Ramos (cell line): ENCODE measurements at regions not wholly inside any gene's neighbourhood (a gene's known extent, or its start where the extent isn't known, plus 50 kb on each side); places are given as distances from the start of the nearest gene placed in this dataset.

Source experiments
- in situ Hi-C: fragments of 300-500 bp; cut with MboI; formaldehyde crosslinking; loops from one replicate; pipeline ENCODE4 v1.14.3; 2022; ENCODE audit warnings: low sequenced_read_pairs; ENCODE audit not compliant: unreplicated experiment

DNA sequence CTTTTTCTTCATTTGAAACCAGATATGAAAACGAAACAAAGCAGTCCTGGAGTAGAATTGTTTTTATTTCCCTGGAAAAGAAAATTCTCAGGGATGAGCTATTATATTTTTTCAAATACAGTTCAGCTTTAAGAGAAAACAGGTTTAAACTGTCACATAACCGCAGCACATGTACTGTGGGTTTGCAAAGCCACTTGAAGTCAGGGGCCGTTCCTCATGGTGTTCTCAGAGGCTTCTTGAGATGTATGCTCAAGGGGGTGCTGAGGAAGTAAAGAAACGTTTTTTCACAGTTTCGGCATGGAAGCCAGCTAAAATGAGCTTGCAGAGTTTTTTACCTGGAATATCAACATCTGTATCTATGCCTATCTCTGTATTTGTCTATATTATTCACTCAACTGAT is 225.3 kb downstream of the MC4R start:
- in situ Hi-C loops, result no loop called here

DNA sequence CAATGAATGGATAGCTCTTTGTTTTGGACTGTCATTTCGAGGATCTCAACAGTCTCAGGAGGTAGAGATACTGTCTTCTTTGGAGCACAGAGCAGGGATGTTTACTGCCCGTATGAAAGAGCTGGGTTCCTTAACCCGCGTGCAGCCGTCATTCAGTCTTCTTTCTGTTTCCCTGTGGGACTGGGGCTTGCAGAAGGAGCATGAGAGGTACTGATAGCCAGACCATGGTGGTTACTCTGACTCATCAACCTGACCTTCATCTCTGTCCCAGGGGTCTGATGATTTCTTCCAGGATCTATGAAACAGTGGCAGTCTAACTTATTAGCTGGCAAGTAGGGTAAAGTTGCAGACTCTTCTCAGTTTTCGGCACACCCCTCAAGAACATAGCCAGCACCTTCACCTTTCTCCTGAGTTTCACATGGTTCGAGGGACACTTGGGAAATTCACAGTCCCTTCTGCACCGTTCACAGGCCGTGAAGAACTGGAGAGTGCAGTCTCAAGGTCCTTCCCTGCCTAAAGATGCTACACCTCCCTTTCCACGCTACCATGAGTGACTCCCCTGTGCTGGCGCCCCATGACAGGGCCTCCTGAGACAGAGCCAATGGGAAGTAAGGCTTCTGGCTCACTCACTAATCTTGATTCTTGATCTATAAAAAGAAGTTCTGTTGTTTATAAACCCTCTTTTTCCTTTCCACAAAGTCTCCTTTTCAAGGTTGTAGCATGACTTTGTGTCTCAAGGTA is 226.2 kb downstream of the MC4R start:
- in situ Hi-C loops, result no loop called here

DNA sequence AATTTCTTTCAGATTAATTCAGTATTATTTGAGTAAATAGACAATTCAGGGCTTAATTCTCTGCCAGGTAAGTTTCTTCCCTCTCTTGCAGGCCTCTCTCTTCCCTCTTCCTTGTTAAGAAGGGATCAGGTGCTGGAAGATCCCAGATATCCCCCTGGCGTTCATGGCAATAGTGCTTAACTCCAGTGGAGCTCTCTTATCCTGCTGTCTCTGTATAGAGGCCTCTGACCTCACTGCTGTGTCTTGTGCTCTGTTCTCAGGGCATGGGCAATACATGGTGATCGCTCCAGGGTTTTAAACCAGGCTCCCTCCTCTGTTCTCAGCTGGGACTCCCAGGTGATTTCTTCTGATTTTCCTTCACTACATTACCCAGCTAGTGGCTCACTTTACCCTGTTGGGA is 226.8 kb downstream of the MC4R start:
- in situ Hi-C loops, result no loop called here

DNA sequence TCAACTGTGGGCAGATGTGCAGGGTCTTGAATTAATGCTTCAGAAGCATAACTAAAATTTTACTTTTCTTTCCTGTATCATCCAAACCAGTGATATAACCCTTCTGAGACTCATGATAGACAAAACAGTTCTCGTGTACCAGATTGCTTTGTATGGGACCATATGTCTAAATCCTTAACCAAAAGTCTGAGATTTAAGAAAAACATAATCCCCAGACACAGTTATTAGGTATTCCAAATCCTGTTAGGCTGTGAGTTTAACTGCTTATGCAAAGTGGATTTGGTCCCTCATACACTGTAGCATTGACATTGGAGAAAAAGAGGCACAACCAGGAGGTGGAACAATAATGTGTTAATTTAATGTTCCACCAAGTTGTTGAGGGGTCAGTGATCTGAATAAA is 235.0 kb downstream of the PMAIP1 start:
- in situ Hi-C loops, result no loop called here

DNA sequence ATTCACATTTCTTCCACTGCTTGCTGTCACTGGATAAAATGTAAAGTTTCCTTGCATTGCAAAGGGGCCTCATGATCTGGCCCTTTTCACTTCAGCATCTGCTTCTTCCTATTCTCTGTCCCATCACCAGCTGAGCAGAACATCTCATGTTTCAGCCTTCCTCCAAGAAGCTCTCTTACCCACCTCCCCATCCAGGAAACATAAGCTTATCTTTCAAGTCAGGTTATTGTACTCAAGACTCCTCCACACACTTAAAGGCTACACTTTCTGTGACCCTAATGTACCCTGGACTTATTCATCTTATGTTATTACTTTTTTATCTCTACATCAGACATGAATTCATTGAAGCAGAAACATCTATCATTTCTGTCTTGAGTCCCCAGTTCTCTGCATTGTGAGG is 230.5 kb downstream of the PMAIP1 start:
- in situ Hi-C loops, result no loop called here

DNA sequence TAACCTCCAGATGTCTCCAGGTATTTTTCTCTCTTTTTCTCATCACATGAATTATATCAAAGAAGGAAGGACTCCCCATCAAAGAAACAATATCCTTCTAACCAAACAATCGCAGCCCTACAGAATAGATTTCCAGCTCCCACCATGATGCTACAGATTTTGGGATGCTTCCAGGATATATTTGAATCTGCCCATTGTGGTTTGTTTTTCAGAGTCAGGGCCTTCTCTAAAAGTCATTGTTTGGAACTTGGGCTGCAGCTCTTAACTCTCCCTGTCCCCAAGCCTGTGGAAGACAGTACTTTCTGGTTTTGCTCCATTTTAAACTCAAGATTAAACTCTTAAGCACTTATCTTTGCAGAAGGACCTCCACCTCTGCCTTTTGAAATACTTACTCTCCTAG is 223.2 kb downstream of the PMAIP1 start:
- in situ Hi-C loops, result no loop called here

DNA sequence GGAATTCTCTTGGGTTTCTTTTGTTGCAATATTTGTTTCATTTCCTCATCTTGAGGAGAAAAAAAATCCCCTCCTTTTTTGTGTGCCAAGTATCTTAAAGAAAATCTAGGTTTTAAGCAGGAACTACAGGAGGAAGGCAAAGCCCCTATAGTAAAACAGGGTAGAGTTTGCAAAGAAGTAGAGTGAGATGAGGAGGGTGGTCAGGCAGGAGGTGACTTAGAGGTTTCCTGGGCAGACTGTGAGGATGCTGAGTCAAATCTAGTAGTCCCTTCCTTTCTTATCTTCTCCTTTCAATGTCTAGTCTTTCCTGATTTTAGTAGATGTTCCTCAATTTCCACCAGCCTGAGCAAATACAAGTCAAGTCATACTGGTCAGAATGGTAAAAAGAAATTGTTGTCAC is 222.5 kb downstream of the PMAIP1 start:
- in situ Hi-C loops, result no loop called here

DNA sequence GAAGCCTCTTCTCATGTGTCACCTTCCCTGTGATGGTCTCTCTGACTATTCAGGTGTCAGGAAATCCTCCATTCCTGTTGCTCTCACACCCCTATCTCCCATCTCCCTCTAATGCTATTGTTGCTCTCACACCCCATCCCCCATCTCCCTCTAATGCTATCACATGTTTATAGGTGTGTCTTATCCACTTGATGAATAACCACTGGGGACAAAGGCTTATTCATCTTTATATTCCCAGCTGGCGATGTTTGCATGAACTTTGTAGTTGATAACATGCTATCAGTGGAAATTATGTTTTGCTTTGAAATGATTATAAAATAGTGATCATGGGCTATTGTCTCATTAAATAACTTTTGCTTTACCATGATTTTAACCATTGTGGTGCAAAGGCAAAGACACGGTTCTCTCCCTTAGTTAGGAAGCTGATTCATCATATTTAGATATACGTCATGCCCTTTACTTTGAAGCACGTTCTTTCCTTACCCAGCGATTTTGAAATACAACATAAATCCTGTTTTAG is 220.5 kb downstream of the PMAIP1 start:
- in situ Hi-C loops, result no loop called here

DNA sequence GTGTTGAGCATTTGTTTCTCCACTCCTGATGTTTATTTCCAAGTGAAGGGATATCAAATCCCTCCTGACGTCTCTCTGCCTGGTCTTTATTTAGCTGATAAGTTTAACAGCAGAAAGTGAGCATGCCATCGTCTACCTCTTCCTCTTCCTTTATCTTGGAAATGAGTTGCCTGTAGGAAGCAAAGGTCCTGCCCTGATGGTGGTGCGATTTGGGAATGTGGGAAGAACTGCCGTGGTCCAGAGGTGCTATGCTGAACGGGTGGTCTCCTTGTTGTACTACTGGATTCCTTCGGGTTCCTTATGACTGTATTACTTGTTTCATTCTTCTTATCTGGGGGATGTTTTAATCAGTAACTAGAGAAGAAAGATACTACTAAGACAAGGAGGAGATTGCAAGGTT is 217.5 kb downstream of the PMAIP1 start:
- in situ Hi-C loops, result no loop called here

DNA sequence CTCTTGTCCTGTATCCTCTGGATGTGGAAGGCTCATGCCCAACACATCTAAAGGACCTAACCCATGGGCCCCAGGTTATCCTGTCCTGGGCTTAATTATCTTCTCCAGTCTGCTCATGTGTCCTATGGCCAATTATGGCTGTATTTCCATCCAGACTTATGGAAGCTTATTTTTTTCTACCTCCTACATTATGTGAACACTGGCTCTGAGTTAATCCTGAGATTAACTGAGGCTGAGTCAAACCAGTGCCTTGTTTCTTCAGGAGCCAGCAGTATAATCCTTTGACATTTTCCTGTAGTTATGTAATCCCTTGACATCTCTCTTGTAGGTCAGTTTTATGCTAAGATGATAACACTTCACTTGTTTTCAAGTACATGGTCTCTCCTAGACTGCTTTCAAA is 213.6 kb downstream of the PMAIP1 start:
- in situ Hi-C loops, result no loop called here

DNA sequence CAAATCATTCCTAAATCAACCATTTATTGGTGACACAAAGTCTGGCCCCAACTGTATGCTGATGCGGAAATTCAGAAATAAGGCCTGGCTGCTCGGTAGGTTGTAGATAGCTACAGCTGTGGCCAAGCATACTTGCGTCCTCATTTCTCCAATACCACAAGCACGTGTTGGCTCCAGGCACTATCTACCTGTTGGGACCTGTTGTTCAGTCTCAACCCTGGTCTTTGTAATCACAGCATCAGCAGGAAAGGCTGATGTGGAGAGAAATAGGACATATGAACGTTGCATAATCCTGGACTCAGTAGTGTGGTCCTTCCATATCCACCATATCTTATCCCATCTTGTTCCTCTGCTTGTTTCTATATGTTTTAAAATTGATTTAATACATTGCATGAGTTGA is 212.6 kb downstream of the PMAIP1 start:
- in situ Hi-C loops, result no loop called here

DNA sequence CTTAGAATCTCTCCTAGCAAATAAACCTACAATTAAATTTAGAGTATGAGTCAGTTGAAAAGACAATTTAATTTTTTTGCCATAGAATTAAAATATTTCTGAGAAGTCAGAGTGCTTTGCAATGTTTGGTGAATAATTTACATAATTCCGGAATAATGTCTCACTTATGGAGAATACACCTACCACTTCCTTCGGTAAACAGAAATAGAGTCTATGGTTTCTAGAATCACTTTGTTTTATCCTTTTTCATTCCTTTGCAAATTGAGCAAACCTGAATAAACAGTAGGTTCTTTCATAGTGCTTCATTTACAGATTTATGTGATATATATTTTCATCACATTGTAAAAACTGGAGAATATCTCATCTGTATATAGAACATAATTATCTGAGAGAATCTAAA is 211.7 kb downstream of the PMAIP1 start:
- in situ Hi-C loops, result no loop called here

DNA sequence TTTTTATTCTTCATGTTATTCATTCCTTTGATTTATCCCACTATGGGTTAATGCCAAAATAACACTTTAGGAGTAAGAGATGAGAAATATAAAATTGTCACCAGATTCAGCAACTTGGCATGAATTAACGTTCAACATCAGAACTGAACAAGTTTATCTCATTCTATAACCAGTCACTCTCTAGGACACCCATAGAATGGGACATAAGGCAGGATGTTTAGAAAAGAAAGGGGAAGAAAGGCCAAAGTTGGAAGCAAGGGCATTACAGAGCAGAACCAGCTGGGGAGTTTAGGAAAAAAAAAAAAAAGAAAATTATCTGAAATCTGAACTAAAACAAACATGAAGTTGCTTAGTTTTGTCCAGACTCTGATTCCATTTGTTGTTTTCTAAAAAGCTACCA is 211.0 kb downstream of the PMAIP1 start:
- in situ Hi-C loops, result no loop called here

DNA sequence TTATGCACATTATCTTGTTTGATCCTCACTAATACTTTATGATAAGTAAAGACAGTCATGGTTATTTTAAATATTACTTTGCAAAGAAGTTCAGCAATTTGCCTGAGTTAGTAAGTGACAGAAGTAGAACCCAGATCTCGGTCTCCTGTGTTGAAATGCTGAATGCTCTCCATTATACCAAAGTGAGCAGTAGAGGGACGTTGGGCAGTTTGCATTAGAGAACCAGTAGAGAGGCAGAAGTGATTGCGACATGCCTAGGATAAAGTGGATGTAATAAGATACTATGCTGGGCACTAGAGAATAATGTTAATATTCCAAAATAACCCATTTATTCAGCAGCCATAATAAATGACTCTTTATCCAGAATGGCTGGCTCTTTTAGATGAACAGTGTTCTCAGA is 201.0 kb downstream of the PMAIP1 start:
- in situ Hi-C loops, result no loop called here

DNA sequence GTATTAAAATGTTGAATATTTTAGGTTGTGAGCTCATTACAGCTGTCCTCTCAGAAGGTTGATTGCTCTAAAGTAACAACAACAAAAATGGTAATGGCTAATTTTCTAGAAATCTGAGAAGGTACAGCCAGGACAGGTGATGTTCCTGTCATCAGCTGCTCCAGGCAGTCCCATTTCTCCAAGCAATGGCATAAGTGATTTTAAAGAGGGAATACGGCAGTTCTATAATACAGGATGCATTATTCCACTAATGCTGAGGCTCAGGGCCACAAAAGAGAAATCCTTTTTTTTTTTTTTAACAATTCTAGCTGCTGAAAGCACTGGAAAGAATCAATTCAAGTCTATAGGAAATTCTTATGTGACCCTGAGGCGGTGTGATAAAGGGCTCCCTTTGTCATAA is 199.9 kb downstream of the PMAIP1 start:
- in situ Hi-C loops, result no loop called here

DNA sequence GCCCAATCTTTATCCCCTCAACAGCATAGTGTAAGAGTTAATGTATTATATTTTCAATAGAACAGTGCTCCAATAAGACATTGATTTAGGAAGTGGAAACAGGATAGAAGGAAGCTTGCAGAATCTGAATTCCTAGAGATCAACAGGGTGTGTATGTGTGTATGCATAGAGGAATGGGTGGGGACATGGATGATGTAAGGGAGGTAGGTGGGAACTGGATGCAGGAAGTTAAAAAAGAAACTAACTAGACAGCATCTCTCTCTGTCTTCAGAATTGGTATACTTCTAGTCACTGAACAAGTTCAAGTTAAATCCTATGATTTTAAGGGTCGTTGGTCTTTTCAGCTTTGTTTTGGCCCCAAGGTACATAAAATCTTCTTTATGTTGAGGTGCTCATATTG is 196.6 kb downstream of the PMAIP1 start:
- in situ Hi-C loops, result no loop called here

DNA sequence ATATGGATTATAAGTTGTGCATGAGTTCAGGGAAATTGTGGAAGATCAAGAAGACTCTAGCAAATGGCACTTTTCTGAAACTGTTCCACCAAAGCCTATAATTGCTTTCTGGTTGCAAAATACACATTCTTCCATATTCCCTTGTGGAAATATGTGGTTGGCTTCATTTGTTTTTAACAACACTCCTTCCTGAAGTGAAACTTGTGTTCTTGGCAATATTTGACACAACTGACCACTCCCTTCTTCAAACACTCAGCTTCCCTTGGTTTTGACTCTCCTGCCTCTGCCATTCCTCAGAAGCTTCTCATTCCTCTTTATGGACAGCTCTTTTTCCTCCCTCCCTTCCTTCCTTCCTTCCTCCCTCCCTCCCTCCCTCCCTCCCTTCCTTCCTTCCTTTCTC is 192.3 kb downstream of the PMAIP1 start:
- in situ Hi-C loops, result no loop called here

DNA sequence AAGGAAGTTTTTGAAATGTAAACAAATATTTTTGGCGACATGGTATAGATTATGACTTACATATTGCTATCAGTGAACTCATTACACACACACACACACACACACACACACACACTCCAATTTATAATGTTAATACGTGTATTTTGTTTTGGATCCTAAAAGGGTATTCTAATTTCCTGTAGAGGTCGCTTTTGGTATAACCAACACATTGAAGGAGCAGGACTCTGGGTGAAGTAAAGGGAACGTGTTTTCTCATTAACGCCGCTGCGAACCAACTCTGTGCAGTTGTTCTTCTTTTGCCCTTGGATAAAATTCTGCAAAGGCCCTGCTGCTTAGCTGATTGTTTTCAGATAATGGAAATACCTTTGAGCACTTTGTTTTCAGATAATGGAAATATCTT is 190.4 kb downstream of the PMAIP1 start:
- in situ Hi-C loops, result no loop called here

DNA sequence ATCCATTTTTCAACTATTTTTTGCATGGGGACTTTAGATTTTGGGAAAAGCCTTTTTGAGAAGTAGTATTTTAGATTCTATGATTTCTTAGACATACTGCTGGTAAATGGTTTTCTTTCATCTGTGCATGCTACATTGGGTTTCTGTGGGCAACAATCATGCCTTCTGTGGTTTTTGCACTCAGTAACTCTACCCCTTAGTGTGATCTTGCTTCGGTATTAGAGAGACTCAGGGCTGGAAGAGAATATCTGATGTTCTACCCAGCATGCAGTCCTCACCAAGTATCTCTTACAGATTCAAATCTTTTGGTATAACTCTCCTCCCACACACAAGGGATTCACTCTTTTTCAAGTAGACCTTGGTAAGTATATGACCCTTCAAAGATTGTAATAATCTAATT is 183.0 kb downstream of the PMAIP1 start:
- in situ Hi-C loops, result no loop called here

DNA sequence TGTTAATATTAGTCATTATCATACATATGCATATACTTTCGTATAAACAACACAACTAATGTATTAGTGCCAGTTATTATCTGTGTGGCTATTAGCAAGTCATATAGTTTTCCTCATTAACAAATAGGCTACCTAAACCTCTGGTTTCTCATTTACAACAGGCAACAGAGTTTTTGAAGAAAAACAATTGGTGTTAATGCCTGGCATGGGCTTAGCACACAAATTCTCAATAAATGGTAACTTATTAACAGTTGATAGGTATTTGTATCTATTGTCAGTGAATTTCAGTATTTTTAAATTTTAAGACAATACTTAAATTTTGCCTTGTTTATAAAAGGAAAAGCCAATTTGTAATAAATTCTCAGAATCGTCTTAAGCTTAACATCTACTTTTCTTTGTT is 182.5 kb downstream of the PMAIP1 start:
- in situ Hi-C loops, result no loop called here

DNA sequence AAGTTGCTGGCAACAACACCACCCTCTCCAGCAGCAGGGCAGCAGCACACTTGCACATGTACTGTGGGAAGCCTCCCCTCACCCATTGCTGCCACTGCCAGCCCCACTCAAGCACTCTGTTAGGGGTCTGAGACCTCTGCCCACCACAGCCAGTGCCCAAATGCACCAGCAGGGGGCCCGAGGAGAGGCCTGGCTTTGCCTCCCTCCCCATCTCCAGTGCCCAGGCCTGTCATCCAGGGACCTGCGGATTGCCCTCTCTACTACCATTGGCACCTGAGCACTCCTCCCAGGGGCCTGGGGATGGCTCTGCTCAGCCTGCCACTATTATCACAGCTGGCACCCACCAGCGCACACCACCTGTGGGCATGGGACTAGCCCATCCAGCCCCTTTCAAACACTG is 175.7 kb downstream of the PMAIP1 start:
- in situ Hi-C loops, result no loop called here

DNA sequence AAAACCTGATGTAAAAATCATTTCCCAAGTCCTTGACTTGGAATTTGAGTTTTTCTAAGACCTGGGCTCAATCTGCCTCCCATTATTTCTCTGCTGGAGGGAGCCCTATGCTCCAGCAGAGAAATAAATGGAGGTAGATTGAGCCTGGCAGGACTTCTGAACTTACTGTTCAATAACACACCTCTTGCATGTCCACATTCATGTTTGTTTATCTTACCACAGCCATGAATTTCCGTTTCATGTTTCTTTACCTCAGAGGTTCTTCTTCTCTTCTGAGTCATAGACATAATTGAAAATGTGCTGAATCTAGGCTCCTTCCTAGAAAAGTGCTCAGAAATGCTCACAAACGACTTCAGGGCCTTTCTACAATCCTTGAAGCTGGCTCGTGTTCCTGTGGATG is 170.8 kb downstream of the PMAIP1 start:
- in situ Hi-C loops, result no loop called here

DNA sequence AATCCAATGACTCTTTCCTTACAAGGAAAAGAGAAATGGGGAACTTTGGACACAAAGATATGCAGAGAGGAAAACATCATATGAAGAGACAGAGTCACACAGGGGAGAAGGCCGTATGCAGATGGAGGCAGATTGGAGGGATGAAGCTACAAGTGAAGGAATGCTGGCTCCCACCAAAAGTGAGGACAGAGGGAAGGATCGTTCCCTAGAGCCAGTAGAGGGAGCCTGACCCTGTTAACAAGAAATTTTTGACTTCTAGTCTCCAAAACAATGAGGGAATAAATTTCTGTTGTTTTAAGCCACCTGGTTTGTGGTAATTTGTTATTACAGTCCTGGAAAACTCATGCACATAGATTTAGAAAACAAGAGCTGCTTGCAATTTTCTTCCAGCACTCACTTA is 169.3 kb downstream of the PMAIP1 start:
- in situ Hi-C loops, result no loop called here
